ENCODE measurements at regions not wholly inside any gene's neighbourhood (a gene's known extent, or its start where the extent isn't known, plus 50 kb on each side); places are given as distances from the start of the nearest gene placed in this dataset.

- TF ChIP-seq CTCF (IDR thresholded peaks at IDR 0.05) (no peak), POLR2A (IDR thresholded peaks at IDR 0.05) (no peak), POLR2AphosphoS5 (IDR thresholded peaks at IDR 0.05) (no peak)
These were observed 323.6 kb downstream of the DLEU7 start for GRCh38 chr13:50519866-50520265.

Measured in prostate gland (tissue), 2 donors.